A673 (cell line): ENCODE measurements at regions not wholly inside any gene's neighbourhood (a gene's known extent, or its start where the extent isn't known, plus 50 kb on each side); places are given as distances from the start of the nearest gene placed in this dataset.

ENCODE experiments used
- EZH2 ChIP-seq: fragments of 200-600 bp; sonication (generic); IDR thresholded peaks from 2 replicates; pipeline ENCODE4 v1.6.1; 2017; ENCODE audit warnings: borderline replicate concordance, low read depth, mild to moderate bottlenecking, mixed read lengths, antibody characterized with exemption, low read length; ENCODE audit not compliant: poor library complexity, severe bottlenecking
- TF ChIP-seq, protein P1 (sequence below): fragments of 300-800, 200-600 bp; sonication (generic); conservative IDR thresholded peaks from 2 replicates; pipeline ENCODE4 v1.5.1; 2017; ENCODE audit warnings: low read depth, mild to moderate bottlenecking, antibody characterized with exemption, low read length, moderate library complexity, mixed read lengths

DNA sequence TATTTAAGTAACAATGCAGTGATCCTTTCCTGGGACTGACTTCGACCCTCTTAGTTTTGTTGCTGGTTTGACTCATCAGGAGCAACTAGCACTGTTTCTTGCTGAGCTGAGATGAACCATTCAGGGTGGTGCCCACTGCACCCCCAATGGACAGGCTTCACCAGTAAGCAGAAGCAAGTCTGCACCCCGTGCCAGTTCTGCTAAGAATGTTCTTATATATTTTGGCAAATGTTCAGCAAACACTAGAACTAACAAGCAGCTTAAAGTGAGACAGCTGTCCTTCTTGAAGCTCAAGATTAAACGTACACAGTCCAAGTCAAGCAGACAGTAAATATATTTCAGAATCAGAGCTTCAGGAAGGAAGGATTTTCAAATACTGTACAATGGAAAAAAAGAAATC, 561.3 kb upstream of the CDH4 start:
- TF ChIP-seq, protein P1, sequence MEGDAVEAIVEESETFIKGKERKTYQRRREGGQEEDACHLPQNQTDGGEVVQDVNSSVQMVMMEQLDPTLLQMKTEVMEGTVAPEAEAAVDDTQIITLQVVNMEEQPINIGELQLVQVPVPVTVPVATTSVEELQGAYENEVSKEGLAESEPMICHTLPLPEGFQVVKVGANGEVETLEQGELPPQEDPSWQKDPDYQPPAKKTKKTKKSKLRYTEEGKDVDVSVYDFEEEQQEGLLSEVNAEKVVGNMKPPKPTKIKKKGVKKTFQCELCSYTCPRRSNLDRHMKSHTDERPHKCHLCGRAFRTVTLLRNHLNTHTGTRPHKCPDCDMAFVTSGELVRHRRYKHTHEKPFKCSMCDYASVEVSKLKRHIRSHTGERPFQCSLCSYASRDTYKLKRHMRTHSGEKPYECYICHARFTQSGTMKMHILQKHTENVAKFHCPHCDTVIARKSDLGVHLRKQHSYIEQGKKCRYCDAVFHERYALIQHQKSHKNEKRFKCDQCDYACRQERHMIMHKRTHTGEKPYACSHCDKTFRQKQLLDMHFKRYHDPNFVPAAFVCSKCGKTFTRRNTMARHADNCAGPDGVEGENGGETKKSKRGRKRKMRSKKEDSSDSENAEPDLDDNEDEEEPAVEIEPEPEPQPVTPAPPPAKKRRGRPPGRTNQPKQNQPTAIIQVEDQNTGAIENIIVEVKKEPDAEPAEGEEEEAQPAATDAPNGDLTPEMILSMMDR: no peak
- TF ChIP-seq EZH2: no peak
